Activated T-helper 17 cell treated with anti-CD3 and anti-CD28 coated beads, Interleukin-2, amount 50 U/mL, for 72 hours (primary cell): ENCODE measurements at regions not wholly inside any gene's neighbourhood (a gene's known extent, or its start where the extent isn't known, plus 50 kb on each side); places are given as distances from the start of the nearest gene placed in this dataset.
"Not testable (repeated sequence)": the region's sequence is repeated elsewhere in the genome, so short reads cannot be mapped to it uniquely, and the experiment has no call there.

Experiments
- ATAC-seq: fragments of 150-1000 bp; cut with Tn5 transposase; replicated peaks from 2 replicates; pipeline ENCODE4 v1.10.0; 2021; ENCODE audit warnings: mild to moderate bottlenecking, moderate library complexity
- H3K27ac Mint-ChIP-seq: one replicate; pipeline ENCODE4 v1.8.0; 2022; ENCODE audit warnings: mixed read lengths
- H3K27me3 Mint-ChIP-seq: one replicate; pipeline ENCODE4 v1.8.0; 2022; ENCODE audit warnings: mixed read lengths
- H3K36me3 Mint-ChIP-seq: one replicate; pipeline ENCODE4 v1.8.0; 2022; ENCODE audit warnings: low read depth, mild to moderate bottlenecking, mixed read lengths
- H3K4me1 Mint-ChIP-seq: one replicate; pipeline ENCODE4 v1.8.0; 2022; ENCODE audit warnings: mixed read lengths
- H3K4me3 Mint-ChIP-seq: one replicate; pipeline ENCODE4 v1.8.0; 2022; ENCODE audit warnings: mild to moderate bottlenecking, mixed read lengths
- H3K9me3 Mint-ChIP-seq: one replicate; pipeline ENCODE4 v1.8.0; 2022; ENCODE audit warnings: mixed read lengths

- not testable (repeated sequence) for H3K36me3 Mint-ChIP-seq, H3K27me3 Mint-ChIP-seq, ATAC-seq, H3K9me3 Mint-ChIP-seq, H3K4me1 Mint-ChIP-seq, H3K27ac Mint-ChIP-seq, H3K4me3 Mint-ChIP-seq
Observed at GRCh38 chrX:13209704-13210103, 110.1 kb downstream of the ATXN3L start.

GRCh38 chrX:13208281-13208935, 111.4 kb downstream of the ATXN3L start:
- no peaks in the 10 kb centered on the region for H3K9me3 Mint-ChIP-seq
- no peak overlapping the region for H3K27ac Mint-ChIP-seq
- ATAC-seq = no peak
- no peaks in the 10 kb centered on the region for H3K4me1 Mint-ChIP-seq
- H3K36me3 Mint-ChIP-seq = no peaks in the 10 kb centered on the region
- H3K4me3 Mint-ChIP-seq = no peak overlapping the region
- H3K27me3 Mint-ChIP-seq = no peaks in the 10 kb centered on the region

GRCh38 chrX:13203271-13203670, 116.6 kb downstream of the ATXN3L start:
- no peaks in the 10 kb centered on the region for H3K4me1 Mint-ChIP-seq
- ATAC-seq = no peak
- no peaks in the 10 kb centered on the region for H3K36me3 Mint-ChIP-seq
- no peak overlapping the region for H3K27ac Mint-ChIP-seq
- H3K9me3 Mint-ChIP-seq = no peaks in the 10 kb centered on the region
- H3K27me3 Mint-ChIP-seq = no peaks in the 10 kb centered on the region
- no peak overlapping the region for H3K4me3 Mint-ChIP-seq

GRCh38 chrX:13201605-13202219, 118.1 kb downstream of the ATXN3L start:
- H3K27me3 Mint-ChIP-seq = no peaks in the 10 kb centered on the region

GRCh38 chrX:13200398-13200797, 119.5 kb downstream of the ATXN3L start:
- no peaks in the 10 kb centered on the region for H3K9me3 Mint-ChIP-seq
- H3K4me3 Mint-ChIP-seq = no peak overlapping the region
- no peaks in the 10 kb centered on the region for H3K27me3 Mint-ChIP-seq
- ATAC-seq = no peak
- H3K27ac Mint-ChIP-seq = no peak overlapping the region
- no peaks in the 10 kb centered on the region for H3K4me1 Mint-ChIP-seq
- no peaks in the 10 kb centered on the region for H3K36me3 Mint-ChIP-seq

More at GRCh38 chrX:13201605-13202219, 118.1 kb downstream of the ATXN3L start:
- H3K4me3 Mint-ChIP-seq = no peak overlapping the region
- no peaks in the 10 kb centered on the region for H3K36me3 Mint-ChIP-seq
- H3K9me3 Mint-ChIP-seq = no peaks in the 10 kb centered on the region
- H3K27ac Mint-ChIP-seq = no peak overlapping the region
- ATAC-seq = no peak
- no peaks in the 10 kb centered on the region for H3K4me1 Mint-ChIP-seq

- Mint-ChIP-seq H3K36me3 (no peaks in the 10 kb centered on the region), H3K27me3 (no peaks in the 10 kb centered on the region), H3K9me3 (no peaks in the 10 kb centered on the region), H3K4me1 (no peaks in the 10 kb centered on the region), H3K27ac (no peak overlapping the region), H3K4me3 (no peak overlapping the region)
- ATAC-seq = no peak
Observed at GRCh38 chrX:13198762-13199064, 121.1 kb downstream of the ATXN3L start.

GRCh38 chrX:13198056-13198761, 121.6 kb downstream of the ATXN3L start:
- Mint-ChIP-seq H3K4me3 (no peak overlapping the region), H3K4me1 (no peaks in the 10 kb centered on the region), H3K27me3 (no peaks in the 10 kb centered on the region), H3K9me3 (no peaks in the 10 kb centered on the region), H3K27ac (no peak overlapping the region), H3K36me3 (no peaks in the 10 kb centered on the region)
- ATAC-seq = no peak

- Mint-ChIP-seq H3K9me3 (no peaks in the 10 kb centered on the region), H3K27ac (no peak overlapping the region), H3K36me3 (no peaks in the 10 kb centered on the region), H3K4me1 (no peaks in the 10 kb centered on the region), H3K4me3 (no peak overlapping the region), H3K27me3 (no peaks in the 10 kb centered on the region)
- ATAC-seq = no peak
Observed at GRCh38 chrX:13196782-13197181, 123.1 kb downstream of the ATXN3L start.

GRCh38 chrX:13195340-13195739, 124.5 kb downstream of the ATXN3L start:
- H3K9me3 Mint-ChIP-seq = no peaks in the 10 kb centered on the region

GRCh38 chrX:13194291-13195103, 125.4 kb downstream of the ATXN3L start:
- no peaks in the 10 kb centered on the region for H3K4me1 Mint-ChIP-seq
- no peak for ATAC-seq
- H3K27me3 Mint-ChIP-seq = no peaks in the 10 kb centered on the region
- H3K27ac Mint-ChIP-seq = no peak overlapping the region
- H3K36me3 Mint-ChIP-seq = no peaks in the 10 kb centered on the region
- no peaks in the 10 kb centered on the region for H3K9me3 Mint-ChIP-seq
- no peak overlapping the region for H3K4me3 Mint-ChIP-seq

More at GRCh38 chrX:13195340-13195739, 124.5 kb downstream of the ATXN3L start:
- Mint-ChIP-seq H3K27ac (no peak overlapping the region), H3K4me3 (no peak overlapping the region), H3K36me3 (no peaks in the 10 kb centered on the region), H3K4me1 (no peaks in the 10 kb centered on the region), H3K27me3 (no peaks in the 10 kb centered on the region)
- ATAC-seq = no peak

- no peaks in the 10 kb centered on the region for H3K4me1 Mint-ChIP-seq
- H3K9me3 Mint-ChIP-seq = no peaks in the 10 kb centered on the region
- H3K27me3 Mint-ChIP-seq = no peaks in the 10 kb centered on the region
- no peak for ATAC-seq
- no peak overlapping the region for H3K27ac Mint-ChIP-seq
- no peak overlapping the region for H3K4me3 Mint-ChIP-seq
- no peaks in the 10 kb centered on the region for H3K36me3 Mint-ChIP-seq
Observed at GRCh38 chrX:13190051-13190450, 129.8 kb downstream of the ATXN3L start.

- ATAC-seq = no peak
- Mint-ChIP-seq H3K4me3 (no peak overlapping the region), H3K9me3 (no peaks in the 10 kb centered on the region), H3K36me3 (no peaks in the 10 kb centered on the region), H3K27ac (no peak overlapping the region), H3K4me1 (no peaks in the 10 kb centered on the region), H3K27me3 (no peaks in the 10 kb centered on the region)
Observed at GRCh38 chrX:13189380-13189779, 130.5 kb downstream of the ATXN3L start.

- no peaks in the 10 kb centered on the region for H3K9me3 Mint-ChIP-seq
- H3K36me3 Mint-ChIP-seq = no peaks in the 10 kb centered on the region
- no peak overlapping the region for H3K4me3 Mint-ChIP-seq
- no peak overlapping the region for H3K27ac Mint-ChIP-seq
- H3K27me3 Mint-ChIP-seq = no peaks in the 10 kb centered on the region
- ATAC-seq = no peak
- no peaks in the 10 kb centered on the region for H3K4me1 Mint-ChIP-seq
Observed at GRCh38 chrX:13188731-13189309, 131.0 kb downstream of the ATXN3L start.

- not testable (repeated sequence) for H3K9me3 Mint-ChIP-seq
Observed at GRCh38 chrX:13186643-13187042, 133.2 kb downstream of the ATXN3L start.

More at GRCh38 chrX:13186643-13187042, 133.2 kb downstream of the ATXN3L start:
- not testable (repeated sequence) for ATAC-seq, H3K27ac Mint-ChIP-seq, H3K27me3 Mint-ChIP-seq, H3K36me3 Mint-ChIP-seq, H3K4me1 Mint-ChIP-seq, H3K4me3 Mint-ChIP-seq
